ENCODE measurements at regions not wholly inside any gene's neighbourhood (a gene's known extent, or its start where the extent isn't known, plus 50 kb on each side); places are given as distances from the start of the nearest gene placed in this dataset.

- no peak for DNase-seq (ENCODE audit: low read depth)
- TF ChIP-seq, protein P1, sequence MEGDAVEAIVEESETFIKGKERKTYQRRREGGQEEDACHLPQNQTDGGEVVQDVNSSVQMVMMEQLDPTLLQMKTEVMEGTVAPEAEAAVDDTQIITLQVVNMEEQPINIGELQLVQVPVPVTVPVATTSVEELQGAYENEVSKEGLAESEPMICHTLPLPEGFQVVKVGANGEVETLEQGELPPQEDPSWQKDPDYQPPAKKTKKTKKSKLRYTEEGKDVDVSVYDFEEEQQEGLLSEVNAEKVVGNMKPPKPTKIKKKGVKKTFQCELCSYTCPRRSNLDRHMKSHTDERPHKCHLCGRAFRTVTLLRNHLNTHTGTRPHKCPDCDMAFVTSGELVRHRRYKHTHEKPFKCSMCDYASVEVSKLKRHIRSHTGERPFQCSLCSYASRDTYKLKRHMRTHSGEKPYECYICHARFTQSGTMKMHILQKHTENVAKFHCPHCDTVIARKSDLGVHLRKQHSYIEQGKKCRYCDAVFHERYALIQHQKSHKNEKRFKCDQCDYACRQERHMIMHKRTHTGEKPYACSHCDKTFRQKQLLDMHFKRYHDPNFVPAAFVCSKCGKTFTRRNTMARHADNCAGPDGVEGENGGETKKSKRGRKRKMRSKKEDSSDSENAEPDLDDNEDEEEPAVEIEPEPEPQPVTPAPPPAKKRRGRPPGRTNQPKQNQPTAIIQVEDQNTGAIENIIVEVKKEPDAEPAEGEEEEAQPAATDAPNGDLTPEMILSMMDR (IDR thresholded peaks at IDR 0.05; ENCODE audit: control insufficient read depth, extremely low read depth, insufficient read depth), result no peak
- H3K4me3 ChIP-seq (ENCODE audit: low read depth, low read length), result no peak overlapping the region
Observed at GRCh38 chrX:129144172-129145038, 378.9 kb downstream of the SMARCA1 start.

GRCh38 chrX:129139837-129140598 lies 383.3 kb downstream of the SMARCA1 start:
- DNase-seq (ENCODE audit: low read depth), result no peak
- H3K4me3 ChIP-seq (ENCODE audit: low read depth, low read length), result no peak overlapping the region
- TF ChIP-seq, protein P1 (IDR thresholded peaks at IDR 0.05; ENCODE audit: control insufficient read depth, extremely low read depth, insufficient read depth), result no peak

DNA sequence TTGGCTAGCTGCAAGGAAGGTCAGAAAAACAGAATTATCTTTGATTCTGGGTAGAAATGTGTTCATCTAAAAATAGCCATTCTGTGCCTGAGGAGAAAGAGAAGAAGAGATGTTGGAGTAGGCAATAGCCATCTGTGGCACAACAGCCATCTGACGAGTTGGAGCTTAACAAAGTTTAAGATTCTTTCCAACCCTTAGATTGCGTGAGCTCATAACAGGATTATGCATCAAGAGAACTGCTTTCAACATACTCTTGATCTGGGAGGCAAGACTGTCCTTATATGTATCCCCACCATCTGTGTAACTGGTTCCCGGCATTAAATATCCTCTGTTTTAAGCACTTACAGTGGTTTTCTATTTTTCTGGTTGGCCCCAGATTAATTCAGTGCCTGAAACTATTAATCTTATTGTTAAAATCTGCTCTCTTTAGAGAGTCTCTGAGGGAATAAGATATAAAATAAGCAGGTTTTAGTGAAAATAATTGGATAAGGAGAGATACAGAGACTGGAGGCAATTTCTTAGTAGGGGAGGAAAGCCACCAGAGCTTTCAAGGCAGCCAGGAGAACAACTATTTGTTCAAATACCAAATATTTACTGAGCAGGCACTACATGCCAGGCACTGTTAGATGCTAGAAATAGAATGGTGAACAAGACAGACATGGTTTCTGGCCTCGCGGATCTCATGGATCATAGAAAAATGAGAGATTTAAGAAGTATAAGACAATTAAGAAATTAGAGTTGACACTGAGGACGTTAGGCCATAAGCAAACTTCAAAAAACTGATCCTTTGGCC lies 398.0 kb downstream of the SMARCA1 start:
- DNase-seq (ENCODE audit: low read depth), result no peak
- TF ChIP-seq, protein P1 (IDR thresholded peaks at IDR 0.05; ENCODE audit: control insufficient read depth, extremely low read depth, insufficient read depth), result no peak
- no peak overlapping the region for H3K4me3 ChIP-seq (ENCODE audit: low read depth, low read length)

DNA sequence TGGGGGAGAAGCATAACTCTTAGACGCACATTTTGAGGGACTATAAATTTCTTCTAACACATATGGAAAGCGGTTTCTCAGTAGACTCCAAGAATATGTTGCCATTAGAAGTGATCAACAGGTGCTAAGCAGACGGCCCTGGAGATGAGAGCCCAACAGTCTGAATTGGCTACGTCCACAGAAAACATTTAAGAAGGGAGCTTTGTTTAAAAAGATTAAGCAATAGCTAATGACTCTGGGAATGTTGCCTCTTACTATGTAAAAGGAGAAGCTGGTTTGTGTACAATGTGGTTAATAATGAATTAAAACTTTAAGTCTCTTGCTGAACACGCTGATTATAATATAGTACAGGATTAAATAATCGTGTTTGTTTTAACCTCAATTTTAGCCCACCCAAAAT lies 399.5 kb downstream of the SMARCA1 start:
- TF ChIP-seq, protein P1 (IDR thresholded peaks at IDR 0.05; ENCODE audit: control insufficient read depth, extremely low read depth, insufficient read depth), result no peak
- DNase-seq (ENCODE audit: low read depth), result no peak
- H3K4me3 ChIP-seq (ENCODE audit: low read depth, low read length), result no peak overlapping the region

GRCh38 chrX:129116676-129117470 lies 406.4 kb downstream of the SMARCA1 start:
- DNase-seq (ENCODE audit: low read depth), result no peak
- no peak overlapping the region for H3K4me3 ChIP-seq (ENCODE audit: low read depth, low read length)
- TF ChIP-seq, protein P1 (IDR thresholded peaks at IDR 0.05; ENCODE audit: control insufficient read depth, extremely low read depth, insufficient read depth), result peak; percentile 35; the same call in 1 of the 2 replicates

- no peak overlapping the region for H3K4me3 ChIP-seq (ENCODE audit: low read depth, low read length)
- no peak for DNase-seq (ENCODE audit: low read depth)
- TF ChIP-seq, protein P1 (IDR thresholded peaks at IDR 0.05; ENCODE audit: control insufficient read depth, extremely low read depth, insufficient read depth), result no peak
Observed at GRCh38 chrX:129115935-129116334, 407.4 kb downstream of the SMARCA1 start.

All from LNCaP clone FGC (cell line).